CD4-positive, alpha-beta memory T cell (primary cell): ENCODE measurements at regions not wholly inside any gene's neighbourhood (a gene's known extent, or its start where the extent isn't known, plus 50 kb on each side); places are given as distances from the start of the nearest gene placed in this dataset.

Experiments used
- CTCF ChIA-PET: fragments of 350-600 bp; sonication (Branson Sonifier 250); formaldehyde crosslinking; loops from one replicate; lab custom pipeline; 2021; ENCODE audit warnings: inconsistent platforms; ENCODE audit not compliant: partially characterized antibody; lab: Charles Lee
- POLR2A ChIA-PET: fragments of 350-600 bp; sonication (Branson Sonifier 250); formaldehyde crosslinking; loops from one replicate; lab custom pipeline; 2021; ENCODE audit not compliant: partially characterized antibody; lab: Charles Lee
- DNase-seq, 5 donors: peaks; one replicate each; pipeline versions ENCODE4 v3.0.0 to v3.0.0-alpha.2; 2020 to 2022; ENCODE audit warnings: mixed read lengths in 1 of 5
- H3K27ac ChIP-seq: one replicate; pipeline ENCODE4 v1.7.0; 2013; ENCODE audit warnings: low read depth, low read length
- H3K27me3 ChIP-seq: 2 replicates; pipeline ENCODE4 v1.7.0; 2013; ENCODE audit warnings: mild to moderate bottlenecking, low read length, moderate library complexity; ENCODE audit not compliant: insufficient read depth
- H3K36me3 ChIP-seq: 2 replicates; pipeline ENCODE4 v1.7.0; 2013; ENCODE audit warnings: mild to moderate bottlenecking, low read length, moderate library complexity; ENCODE audit not compliant: insufficient read depth
- H3K4me1 ChIP-seq: 2 replicates; pipeline ENCODE4 v1.7.0; 2013; ENCODE audit warnings: mild to moderate bottlenecking, low read length, moderate library complexity; ENCODE audit not compliant: insufficient read depth
- H3K4me3 ChIP-seq, 2 donors: one replicate each; pipeline ENCODE4 v1.7.0; 2013; ENCODE audit warnings: low read length in 2 of 2, mild to moderate bottlenecking in 1 of 2
- H3K9me3 ChIP-seq, 2 donors: one replicate each; pipeline ENCODE4 v1.7.0; 2013; ENCODE audit warnings: low read length in 2 of 2, control low read depth in 1 of 2; ENCODE audit not compliant: control insufficient read depth in 1 of 2
- H3K27ac Mint-ChIP-seq, 7 donors: one replicate each; pipeline ENCODE4 v1.8.0; 2020 to 2021; ENCODE audit warnings: mixed read lengths in 7 of 7, mild to moderate bottlenecking in 6 of 7, inconsistent platforms in 3 of 7, moderate library complexity in 3 of 7
- H3K27me3 Mint-ChIP-seq, 2 donors: one replicate each; pipeline ENCODE4 v1.8.0; 2020 to 2021; ENCODE audit warnings: mixed read lengths in 2 of 2
- H3K36me3 Mint-ChIP-seq, 2 donors: one replicate each; pipeline ENCODE4 v1.8.0; 2020 to 2021; ENCODE audit warnings: mixed read lengths in 2 of 2, inconsistent platforms in 1 of 2, mild to moderate bottlenecking in 1 of 2
- H3K4me1 Mint-ChIP-seq, 4 donors: one replicate each; pipeline ENCODE4 v1.8.0; 2020 to 2021; ENCODE audit warnings: mixed read lengths in 4 of 4, mild to moderate bottlenecking in 1 of 4
- H3K4me3 Mint-ChIP-seq, 8 donors: one replicate each; pipeline ENCODE4 v1.8.0; 2020 to 2021; ENCODE audit warnings: mixed read lengths in 8 of 8, mild to moderate bottlenecking in 7 of 8, moderate library complexity in 6 of 8, inconsistent platforms in 3 of 8
- H3K9me3 Mint-ChIP-seq, 8 donors: one replicate each; pipeline ENCODE4 v1.8.0; 2020 to 2021; ENCODE audit warnings: mixed read lengths in 8 of 8, mild to moderate bottlenecking in 5 of 8, inconsistent platforms in 3 of 8, moderate library complexity in 1 of 8
- intact Hi-C: fragments of 100-400 bp; cut with micrococcal nuclease; formaldehyde crosslinking; loops from one replicate; pipeline ENCODE4 v1.15.1; 2023

DNA sequence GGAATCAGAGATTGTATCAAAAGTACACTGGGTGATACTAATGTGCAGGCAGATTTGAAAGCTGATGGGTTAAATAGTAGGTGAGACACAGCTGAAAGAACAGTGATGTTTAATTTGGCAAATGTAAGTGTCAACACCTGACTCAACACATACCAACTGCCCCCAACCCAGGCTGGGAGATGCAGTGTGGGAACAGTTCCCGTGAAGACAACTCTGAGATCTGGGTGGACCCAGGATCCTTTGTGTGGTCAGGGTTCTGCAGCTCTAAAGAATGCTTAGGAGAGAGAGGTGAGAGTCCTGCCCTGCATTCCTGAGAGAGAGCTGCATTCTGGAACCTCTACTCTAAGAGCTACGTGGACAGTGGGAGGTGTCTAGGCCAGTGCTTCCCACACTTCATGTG, 479.7 kb downstream of the RPS24 start:
- H3K4me3 Mint-ChIP-seq: no peak overlapping the region
- no peaks in the 10 kb centered on the region for H3K9me3 ChIP-seq
- ChIA-PET POLR2A (no interaction called here), CTCF (no interaction called here)
- H3K27me3 Mint-ChIP-seq: no peaks in the 10 kb centered on the region
- H3K27ac ChIP-seq: no peak overlapping the region
- H3K36me3 Mint-ChIP-seq: no peaks in the 10 kb centered on the region
- intact Hi-C loops: no loop called here
- no peaks in the 10 kb centered on the region for H3K27me3 ChIP-seq
- H3K36me3 ChIP-seq: no peaks in the 10 kb centered on the region
- H3K4me3 ChIP-seq: no peak overlapping the region
- H3K4me1 ChIP-seq: no peaks in the 10 kb centered on the region
- DNase-seq: no peak
- no peaks in the 10 kb centered on the region for H3K4me1 Mint-ChIP-seq
- no peaks in the 10 kb centered on the region for H3K9me3 Mint-ChIP-seq
- no peak overlapping the region for H3K27ac Mint-ChIP-seq

DNA sequence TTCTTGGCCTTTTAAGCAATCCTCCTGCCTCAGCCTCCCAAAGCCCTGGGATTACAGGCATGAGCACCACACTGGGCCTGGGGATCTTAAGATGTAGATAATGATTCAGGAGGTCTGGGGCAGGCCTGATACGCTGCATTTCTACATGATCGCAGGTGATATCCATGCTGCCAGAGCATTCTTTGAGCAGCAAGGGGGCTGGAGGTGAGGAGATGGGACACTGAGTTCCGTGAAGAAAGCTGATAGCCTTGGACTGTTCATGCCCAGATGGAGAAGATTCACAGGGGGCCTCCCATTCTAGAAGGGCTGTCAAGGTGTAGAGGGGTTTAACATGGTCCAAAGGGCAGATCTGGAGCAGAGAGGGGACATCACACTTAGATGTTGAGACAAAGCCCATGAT, 480.3 kb downstream of the RPS24 start:
- Histone ChIP-seq H3K36me3 (no peaks in the 10 kb centered on the region), H3K4me3 (no peak overlapping the region), H3K27ac (no peak overlapping the region), H3K4me1 (no peaks in the 10 kb centered on the region), H3K9me3 (no peaks in the 10 kb centered on the region), H3K27me3 (no peaks in the 10 kb centered on the region)
- Mint-ChIP-seq H3K27me3 (peaks cover 0 to 3% of the 10 kb centered on the region in 2 donors), H3K4me3 (no peak overlapping the region), H3K9me3 (no peaks in the 10 kb centered on the region), H3K36me3 (no peaks in the 10 kb centered on the region), H3K4me1 (no peaks in the 10 kb centered on the region), H3K27ac (no peak overlapping the region)
- ChIA-PET POLR2A (no interaction called here), CTCF (no interaction called here)
- no peak for DNase-seq
- intact Hi-C loops: no loop called here

DNA sequence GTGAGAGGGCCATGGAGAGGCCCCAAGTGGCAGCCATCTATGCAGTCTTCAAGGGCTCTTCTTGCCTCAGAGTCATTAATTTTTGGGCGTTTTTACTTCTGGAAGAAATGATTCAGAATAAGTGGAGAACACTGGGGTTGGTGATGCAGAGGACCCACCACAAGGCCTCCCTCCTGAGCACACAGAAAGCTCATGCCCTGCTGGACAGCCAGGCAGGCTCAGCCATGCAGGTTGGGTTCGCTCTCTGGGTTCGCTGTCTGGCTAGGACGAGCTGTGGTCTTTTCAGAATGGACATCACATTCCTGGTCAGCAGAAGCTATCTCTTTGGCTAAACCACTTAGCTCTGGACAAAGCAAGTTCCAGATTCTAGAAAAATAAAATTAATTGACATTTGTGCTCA, 480.8 kb downstream of the RPS24 start:
- CTCF ChIA-PET: no interaction called here
- Mint-ChIP-seq H3K27ac (no peak overlapping the region), H3K4me3 (no peak overlapping the region), H3K36me3 (no peaks in the 10 kb centered on the region), H3K4me1 (no peaks in the 10 kb centered on the region), H3K27me3 (peaks cover 0 to 3% of the 10 kb centered on the region in 2 donors), H3K9me3 (no peaks in the 10 kb centered on the region)
- Histone ChIP-seq H3K4me1 (no peaks in the 10 kb centered on the region), H3K27me3 (no peaks in the 10 kb centered on the region), H3K9me3 (no peaks in the 10 kb centered on the region), H3K36me3 (no peaks in the 10 kb centered on the region), H3K4me3 (no peak overlapping the region), H3K27ac (no peak overlapping the region)
- POLR2A ChIA-PET: no interaction called here
- no peak for DNase-seq
- intact Hi-C loops: no loop called here

DNA sequence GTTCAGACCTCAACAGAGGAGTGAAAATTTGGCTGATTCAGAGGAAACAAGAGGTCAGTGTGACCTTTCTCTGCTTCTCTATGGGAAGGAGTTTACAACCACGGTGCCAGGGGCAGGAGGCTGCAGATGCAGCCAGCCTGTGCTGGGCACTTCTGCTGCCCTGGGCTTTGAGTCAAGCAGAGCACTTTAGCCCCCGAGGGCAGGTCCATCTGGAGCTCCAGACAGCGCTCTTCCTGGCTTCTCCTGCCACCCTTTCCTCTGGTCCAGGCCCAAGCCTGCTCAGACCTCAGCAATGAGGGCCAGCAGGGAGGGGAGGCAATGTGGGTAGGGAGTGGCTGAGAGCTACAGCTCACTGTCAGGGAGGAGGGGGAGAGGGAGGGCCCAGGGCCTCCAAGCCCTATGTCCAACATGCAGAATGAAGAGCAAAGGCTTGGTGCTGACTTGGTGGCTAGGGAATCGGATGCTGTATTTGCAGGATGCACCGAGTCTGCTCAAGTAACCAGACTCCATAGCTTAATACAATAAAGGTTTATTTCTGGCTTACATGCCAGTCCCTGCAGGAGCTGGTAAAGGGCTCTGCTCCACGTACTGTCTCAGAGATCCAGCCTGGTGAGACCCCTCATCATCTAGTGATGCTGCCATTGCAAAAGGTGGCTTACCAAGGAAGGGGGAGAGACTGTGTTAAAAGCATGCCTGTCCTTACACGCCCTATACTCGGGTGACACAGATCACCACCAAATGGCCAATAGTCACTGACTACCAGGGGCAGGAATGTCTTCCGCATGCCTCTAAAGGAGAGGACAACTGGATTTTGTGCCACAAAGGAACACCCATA, 481.6 kb downstream of the RPS24 start:
- H3K27me3 Mint-ChIP-seq: peaks cover 0 to 3% of the 10 kb centered on the region in 2 donors

DNA sequence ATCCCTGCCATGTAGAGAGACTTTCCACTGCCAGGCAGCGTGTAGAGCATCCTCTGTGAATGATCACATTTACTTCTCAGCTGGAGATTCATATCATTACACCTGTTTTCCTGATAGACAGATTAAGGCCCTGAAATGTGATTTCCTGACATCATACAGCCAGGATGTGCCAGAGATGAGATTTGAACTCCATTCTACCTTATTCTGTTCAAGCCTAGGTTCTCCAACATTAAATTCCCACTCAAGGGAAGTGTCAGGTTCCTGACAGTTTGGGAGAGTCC, 482.1 kb downstream of the RPS24 start:
- H3K27ac Mint-ChIP-seq: no peak overlapping the region
- ChIA-PET POLR2A (no interaction called here), CTCF (no interaction called here)
- H3K9me3 Mint-ChIP-seq: no peaks in the 10 kb centered on the region
- Histone ChIP-seq H3K36me3 (no peaks in the 10 kb centered on the region), H3K27ac (no peak overlapping the region), H3K27me3 (no peaks in the 10 kb centered on the region), H3K9me3 (no peaks in the 10 kb centered on the region), H3K4me3 (no peak overlapping the region), H3K4me1 (no peaks in the 10 kb centered on the region)
- intact Hi-C loops: no loop called here
- peaks cover 0 to 1% (median 0%) of the 10 kb centered on the region in 4 donors for H3K4me1 Mint-ChIP-seq
- no peak overlapping the region for H3K4me3 Mint-ChIP-seq
- H3K27me3 Mint-ChIP-seq: peaks cover 0 to 3% of the 10 kb centered on the region in 2 donors
- DNase-seq: no peak
- no peaks in the 10 kb centered on the region for H3K36me3 Mint-ChIP-seq

More for the DNA sequence above, 481.6 kb downstream of the RPS24 start:
- Histone ChIP-seq H3K36me3 (no peaks in the 10 kb centered on the region), H3K27ac (no peak overlapping the region), H3K4me3 (no peak overlapping the region), H3K9me3 (no peaks in the 10 kb centered on the region), H3K4me1 (no peaks in the 10 kb centered on the region), H3K27me3 (no peaks in the 10 kb centered on the region)
- ChIA-PET CTCF (no interaction called here), POLR2A (no interaction called here)
- no peak overlapping the region for H3K4me3 Mint-ChIP-seq
- no peaks in the 10 kb centered on the region for H3K4me1 Mint-ChIP-seq
- no peaks in the 10 kb centered on the region for H3K9me3 Mint-ChIP-seq
- no peaks in the 10 kb centered on the region for H3K36me3 Mint-ChIP-seq
- DNase-seq: no peak
- intact Hi-C loops: no loop called here
- H3K27ac Mint-ChIP-seq: no peak overlapping the region

DNA sequence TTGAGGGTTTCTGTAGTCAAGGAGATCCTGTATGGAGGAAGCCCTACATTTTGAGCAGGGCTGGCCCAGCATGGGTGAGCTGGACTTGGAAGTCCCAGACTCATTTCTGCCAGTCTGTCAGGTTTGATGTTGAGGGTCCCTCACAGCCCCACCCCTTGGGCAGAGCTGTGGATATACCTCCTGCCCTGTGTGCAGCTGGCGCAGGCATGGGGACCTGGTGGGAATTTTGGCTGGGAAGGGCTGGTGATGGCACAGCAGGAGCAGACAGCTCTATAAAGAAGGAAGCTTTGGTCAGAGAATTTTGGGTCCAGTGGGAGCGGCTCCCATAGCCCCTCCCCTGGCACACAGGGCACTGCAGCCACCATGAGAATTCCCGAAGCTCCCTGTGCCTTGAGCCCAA, 482.6 kb downstream of the RPS24 start:
- no peaks in the 10 kb centered on the region for H3K4me1 ChIP-seq
- intact Hi-C loops: no loop called here
- Mint-ChIP-seq H3K9me3 (no peaks in the 10 kb centered on the region), H3K4me1 (peaks cover 0 to 4% (median 0%) of the 10 kb centered on the region in 4 donors), H3K27me3 (peaks cover 0 to 3% of the 10 kb centered on the region in 2 donors), H3K36me3 (no peaks in the 10 kb centered on the region), H3K4me3 (no peak overlapping the region), H3K27ac (no peak overlapping the region)
- POLR2A ChIA-PET: no interaction called here
- no peaks in the 10 kb centered on the region for H3K27me3 ChIP-seq
- no peak for DNase-seq
- H3K27ac ChIP-seq: no peak overlapping the region
- no peak overlapping the region for H3K4me3 ChIP-seq
- CTCF ChIA-PET: no interaction called here
- H3K9me3 ChIP-seq: no peaks in the 10 kb centered on the region
- H3K36me3 ChIP-seq: no peaks in the 10 kb centered on the region

DNA sequence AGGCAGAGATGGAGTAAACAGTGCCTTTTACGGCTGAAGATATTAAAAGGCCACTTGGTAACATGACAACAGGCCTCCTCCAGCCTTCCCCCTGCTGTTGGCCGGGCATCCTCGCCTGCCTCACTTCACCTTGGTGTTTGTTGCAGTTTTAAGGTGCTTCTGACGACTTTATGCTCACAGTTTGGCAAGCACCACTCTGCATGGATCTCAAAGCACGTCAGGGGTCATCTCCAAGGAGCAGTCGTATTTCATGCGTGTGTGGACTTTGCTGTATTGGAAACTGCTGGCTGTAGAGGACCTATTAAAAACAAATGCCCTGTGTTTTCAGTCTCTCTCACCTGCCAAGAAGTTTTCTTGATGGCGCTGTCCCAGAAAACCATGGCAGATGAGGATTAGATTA, 483.1 kb downstream of the RPS24 start:
- Histone ChIP-seq H3K36me3 (no peaks in the 10 kb centered on the region), H3K4me3 (no peak overlapping the region), H3K9me3 (no peaks in the 10 kb centered on the region), H3K27me3 (no peaks in the 10 kb centered on the region), H3K4me1 (no peaks in the 10 kb centered on the region), H3K27ac (no peak overlapping the region)
- DNase-seq: no peak
- ChIA-PET CTCF (no interaction called here), POLR2A (no interaction called here)
- Mint-ChIP-seq H3K27me3 (peaks cover 0 to 3% of the 10 kb centered on the region in 2 donors), H3K27ac (no peak overlapping the region), H3K4me3 (no peak overlapping the region), H3K4me1 (peaks cover 0 to 4% (median 0%) of the 10 kb centered on the region in 4 donors), H3K9me3 (no peaks in the 10 kb centered on the region), H3K36me3 (no peaks in the 10 kb centered on the region)
- intact Hi-C loops: no loop called here
